ENCODE measurements at regions not wholly inside any gene's neighbourhood (a gene's known extent, or its start where the extent isn't known, plus 50 kb on each side); places are given as distances from the start of the nearest gene placed in this dataset.

DNA sequence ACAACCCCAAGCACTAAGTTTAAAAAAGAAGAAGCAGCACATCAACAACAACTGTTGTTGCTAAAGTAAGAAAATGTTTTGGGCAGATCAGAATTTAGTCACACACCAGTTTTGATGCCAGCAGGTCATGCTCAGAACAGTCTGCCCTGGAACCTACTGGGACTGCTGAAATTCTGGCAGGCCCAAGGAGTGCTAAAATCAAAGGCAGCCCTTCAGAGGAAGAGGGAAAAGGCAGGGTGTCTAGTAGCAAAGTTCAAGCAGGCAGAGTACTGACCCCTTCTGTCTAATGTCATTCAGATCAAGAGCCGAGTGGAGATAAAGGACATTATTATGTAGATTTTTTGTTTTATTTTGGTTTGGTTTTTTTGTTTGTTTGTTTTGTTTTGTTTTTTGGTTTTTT is 96.6 kb upstream of the LOC128125822 start:
- no peak for DNase-seq (ENCODE audit: low read depth)
- TF ChIP-seq, protein P1, sequence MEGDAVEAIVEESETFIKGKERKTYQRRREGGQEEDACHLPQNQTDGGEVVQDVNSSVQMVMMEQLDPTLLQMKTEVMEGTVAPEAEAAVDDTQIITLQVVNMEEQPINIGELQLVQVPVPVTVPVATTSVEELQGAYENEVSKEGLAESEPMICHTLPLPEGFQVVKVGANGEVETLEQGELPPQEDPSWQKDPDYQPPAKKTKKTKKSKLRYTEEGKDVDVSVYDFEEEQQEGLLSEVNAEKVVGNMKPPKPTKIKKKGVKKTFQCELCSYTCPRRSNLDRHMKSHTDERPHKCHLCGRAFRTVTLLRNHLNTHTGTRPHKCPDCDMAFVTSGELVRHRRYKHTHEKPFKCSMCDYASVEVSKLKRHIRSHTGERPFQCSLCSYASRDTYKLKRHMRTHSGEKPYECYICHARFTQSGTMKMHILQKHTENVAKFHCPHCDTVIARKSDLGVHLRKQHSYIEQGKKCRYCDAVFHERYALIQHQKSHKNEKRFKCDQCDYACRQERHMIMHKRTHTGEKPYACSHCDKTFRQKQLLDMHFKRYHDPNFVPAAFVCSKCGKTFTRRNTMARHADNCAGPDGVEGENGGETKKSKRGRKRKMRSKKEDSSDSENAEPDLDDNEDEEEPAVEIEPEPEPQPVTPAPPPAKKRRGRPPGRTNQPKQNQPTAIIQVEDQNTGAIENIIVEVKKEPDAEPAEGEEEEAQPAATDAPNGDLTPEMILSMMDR (IDR thresholded peaks at IDR 0.05; ENCODE audit: low read depth, low read length, missing control alignments): no peak
- H3K4me3 ChIP-seq (ENCODE audit: low read depth, low read length): no peak overlapping the region

DNA sequence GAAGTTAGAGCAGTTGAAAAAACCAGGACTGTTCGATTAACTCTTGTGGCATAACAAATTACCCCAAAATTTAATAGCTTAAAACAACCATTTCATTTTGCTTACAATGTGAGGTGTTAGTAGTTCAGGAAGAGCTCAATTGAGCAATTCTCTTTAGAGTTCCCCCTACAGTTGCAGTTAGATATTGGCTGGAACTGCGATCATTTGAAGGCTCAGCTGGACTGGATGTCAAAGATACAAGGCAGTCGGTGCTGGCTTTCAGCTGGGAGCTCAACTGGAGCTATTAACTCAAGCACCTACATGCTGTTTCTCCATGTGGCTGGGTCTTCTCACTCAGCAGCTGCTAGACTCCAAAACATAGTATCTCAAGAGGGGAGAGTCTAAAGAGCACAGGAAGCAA is 96.0 kb upstream of the LOC128125822 start:
- TF ChIP-seq, protein P1 (IDR thresholded peaks at IDR 0.05; ENCODE audit: low read depth, low read length, missing control alignments): peak; percentile 10
- no peak overlapping the region for H3K4me3 ChIP-seq (ENCODE audit: low read depth, low read length)
- DNase-seq (ENCODE audit: low read depth): no peak

DNA sequence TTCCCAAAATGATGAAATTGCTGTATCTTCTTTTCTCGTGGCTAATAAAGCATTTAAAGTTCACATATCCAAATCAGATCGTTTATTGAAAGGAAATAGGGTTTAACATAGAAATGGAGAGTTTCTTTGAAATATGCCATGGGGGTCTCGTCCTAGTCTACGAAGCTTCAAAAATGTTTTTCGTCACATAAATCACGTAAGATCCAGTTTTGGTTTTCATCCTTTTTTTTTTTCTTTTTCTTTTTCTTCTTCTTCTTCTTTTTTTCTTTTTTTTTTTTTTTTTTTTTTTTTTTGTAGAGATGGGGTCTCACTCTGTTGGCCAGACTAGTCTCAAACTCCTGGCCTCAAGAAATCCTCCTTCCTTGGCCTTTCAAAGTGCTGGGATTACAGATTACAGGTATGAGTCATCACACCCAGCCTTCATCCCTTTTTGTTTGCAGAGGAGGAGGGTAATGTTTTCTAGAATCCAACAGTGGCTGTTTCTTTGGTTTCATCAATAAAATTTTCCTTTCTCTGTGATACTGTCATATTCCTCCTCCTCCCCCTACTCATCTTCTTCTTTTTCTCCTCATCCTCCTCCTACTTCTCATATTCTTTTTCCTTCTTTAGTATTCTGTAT is 94.7 kb upstream of the LOC128125822 start:
- H3K4me3 ChIP-seq (ENCODE audit: low read depth, low read length): no peak overlapping the region
- no peak for DNase-seq (ENCODE audit: low read depth)
- TF ChIP-seq, protein P1 (IDR thresholded peaks at IDR 0.05; ENCODE audit: low read depth, low read length, missing control alignments): no peak

DNA sequence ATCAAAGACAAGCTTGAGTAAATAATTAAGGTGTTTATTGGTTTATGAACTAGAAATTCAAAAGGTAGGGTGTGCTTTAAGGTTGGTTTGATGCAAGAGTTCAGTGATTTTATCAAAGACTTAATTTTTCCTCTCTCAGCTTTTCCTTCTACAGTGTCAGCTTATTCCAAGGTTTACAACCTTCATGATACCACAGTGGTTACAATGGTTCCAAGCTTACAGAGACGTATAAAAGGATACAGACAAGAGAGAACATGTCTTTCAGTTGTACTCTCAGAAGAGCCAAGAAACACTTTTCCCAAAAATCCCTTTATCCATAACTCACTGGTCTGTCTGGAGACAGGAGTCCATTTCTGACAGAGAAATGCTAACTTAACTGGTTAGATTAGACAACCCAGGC is 93.5 kb upstream of the LOC128125822 start:
- TF ChIP-seq, protein P1 (IDR thresholded peaks at IDR 0.05; ENCODE audit: low read depth, low read length, missing control alignments): no peak
- DNase-seq (ENCODE audit: low read depth): no peak

DNA sequence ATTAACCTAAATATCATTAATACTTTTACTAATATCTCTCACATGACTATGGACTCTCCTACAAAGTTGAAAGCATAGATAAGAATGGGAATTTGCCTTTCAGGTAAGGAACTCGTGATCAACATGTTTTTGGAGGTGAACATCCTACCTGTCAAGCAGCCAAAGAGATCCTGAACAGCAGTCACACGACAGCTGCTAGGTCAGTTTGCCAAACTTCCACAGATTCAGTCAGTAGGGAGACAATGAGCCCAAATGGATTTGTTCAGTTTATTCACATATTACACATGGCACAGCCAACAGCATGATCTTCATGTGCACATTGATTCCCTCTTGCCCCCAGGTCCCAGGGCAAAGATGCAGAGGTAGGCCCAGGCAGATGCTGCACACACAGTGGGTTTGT is 86.1 kb upstream of the LOC128125822 start:
- TF ChIP-seq, protein P1 (IDR thresholded peaks at IDR 0.05; ENCODE audit: low read depth, low read length, missing control alignments): no peak
- H3K4me3 ChIP-seq (ENCODE audit: low read depth, low read length): no peak overlapping the region
- DNase-seq (ENCODE audit: low read depth): no peak

More for the DNA sequence above, 93.5 kb upstream of the LOC128125822 start:
- no peak overlapping the region for H3K4me3 ChIP-seq (ENCODE audit: low read depth, low read length)

DNA sequence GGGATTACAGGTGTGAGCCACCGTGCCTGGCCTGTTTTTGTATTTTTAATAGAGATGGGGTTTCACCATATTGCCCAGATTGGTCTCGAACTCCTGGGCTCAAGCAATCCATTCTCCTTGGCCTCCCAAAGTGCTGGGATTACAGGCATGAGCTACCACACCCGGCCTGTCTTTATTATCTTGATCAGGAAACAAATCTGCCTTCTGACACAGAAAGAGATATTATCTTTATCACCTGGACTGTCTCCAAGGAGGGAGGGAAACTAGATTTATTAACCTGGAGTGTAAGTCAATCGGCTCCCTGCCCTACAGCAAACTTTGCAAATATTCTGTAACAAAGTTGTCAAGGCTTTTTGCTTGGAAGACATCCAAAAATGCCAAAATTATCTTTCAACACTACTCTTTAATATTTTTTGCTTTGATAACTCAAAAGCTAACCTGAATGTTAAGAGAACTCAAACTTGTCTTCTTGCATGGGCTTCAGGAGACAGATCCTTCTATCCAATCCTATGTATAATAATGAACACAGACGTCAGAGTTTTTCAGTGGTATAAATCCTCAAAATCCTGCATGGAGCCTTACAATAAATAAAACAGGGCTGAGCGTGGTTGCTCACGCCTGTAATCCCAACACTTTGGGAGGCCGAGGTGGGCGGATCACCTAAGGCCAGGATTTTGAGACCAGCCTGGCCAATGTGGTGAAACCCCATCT is 85.0 kb upstream of the LOC128125822 start:
- TF ChIP-seq, protein P1 (IDR thresholded peaks at IDR 0.05; ENCODE audit: low read depth, low read length, missing control alignments): no peak
- no peak for DNase-seq (ENCODE audit: low read depth)
- no peak overlapping the region for H3K4me3 ChIP-seq (ENCODE audit: low read depth, low read length)

DNA sequence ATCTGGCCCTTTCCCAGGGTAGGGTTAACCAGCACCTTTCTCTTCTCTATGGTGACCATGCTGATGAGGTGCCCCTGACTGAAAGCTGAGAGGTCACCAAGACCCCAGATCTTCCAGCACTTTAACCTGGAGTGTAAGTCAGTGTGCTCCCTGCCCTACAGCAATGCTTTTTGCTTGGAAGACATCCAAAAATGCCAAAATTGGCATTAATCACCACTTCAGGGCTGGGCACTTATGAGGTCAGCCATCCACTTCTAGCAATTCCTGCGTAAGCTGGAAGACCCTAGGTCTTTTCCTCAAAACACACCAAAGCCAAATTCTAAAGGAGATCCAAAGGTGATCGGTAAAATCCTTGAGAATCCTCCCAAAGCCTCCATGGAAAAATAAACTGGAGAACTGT is 81.2 kb upstream of the LOC128125822 start:
- TF ChIP-seq, protein P1 (IDR thresholded peaks at IDR 0.05; ENCODE audit: low read depth, low read length, missing control alignments): no peak

More for the DNA sequence above, 81.2 kb upstream of the LOC128125822 start:
- no peak for DNase-seq (ENCODE audit: low read depth)
- H3K4me3 ChIP-seq (ENCODE audit: low read depth, low read length): no peak overlapping the region

Data from GM12864 (cell line).